Liver (tissue), 8 donors: ENCODE measurements at regions not wholly inside any gene's neighbourhood (a gene's known extent, or its start where the extent isn't known, plus 50 kb on each side); places are given as distances from the start of the nearest gene placed in this dataset.

Source experiments
- DNase-seq: peaks from one replicate; pipeline ENCODE4 v3.0.0-alpha.2; 2017; ENCODE audit warnings: low spot score
- H3K27ac ChIP-seq, 2 donors: one replicate each; pipeline ENCODE4 v1.7.0; 2013; ENCODE audit warnings: inconsistent platforms in 2 of 2, low read length in 2 of 2, control low read depth in 1 of 2, low read depth in 1 of 2, mild to moderate bottlenecking in 1 of 2
- H3K27me3 ChIP-seq, 4 donors: one replicate each; pipeline versions ENCODE4 v1.6.1 to v1.7.0; 2013; ENCODE audit warnings: low read length in 3 of 4, inconsistent platforms in 1 of 4, mild to moderate bottlenecking in 1 of 4, moderate library complexity in 1 of 4; ENCODE audit not compliant: control insufficient read depth in 4 of 4, insufficient read depth in 4 of 4
- H3K36me3 ChIP-seq, 4 donors: one replicate each; pipeline versions ENCODE4 v1.6.1 to v1.7.0; 2013; ENCODE audit warnings: low read length in 3 of 4, mild to moderate bottlenecking in 3 of 4, low read depth in 1 of 4, moderate library complexity in 1 of 4; ENCODE audit not compliant: control insufficient read depth in 4 of 4, insufficient read depth in 3 of 4
- H3K4me1 ChIP-seq, 4 donors: one replicate each; pipeline versions ENCODE4 v1.6.1 to v1.7.0; 2013; ENCODE audit warnings: low read length in 3 of 4, mild to moderate bottlenecking in 3 of 4, moderate library complexity in 1 of 4; ENCODE audit not compliant: control insufficient read depth in 4 of 4, insufficient read depth in 4 of 4
- H3K4me3 ChIP-seq, 3 donors: one replicate each; pipeline versions ENCODE4 v1.6.1 to v1.7.0; 2013; ENCODE audit warnings: low read length in 3 of 3, control low read depth in 1 of 3, low read depth in 1 of 3, mild to moderate bottlenecking in 1 of 3
- H3K9ac ChIP-seq, 2 donors: one replicate each; pipeline ENCODE4 v1.7.0; 2013; ENCODE audit warnings: low read length in 2 of 2, mild to moderate bottlenecking in 2 of 2, moderate library complexity in 2 of 2, control low read depth in 1 of 2, low read depth in 1 of 2
- H3K9me3 ChIP-seq, 4 donors: one replicate each; pipeline versions ENCODE4 v1.6.1 to v1.7.0; 2013; ENCODE audit warnings: low read length in 3 of 4; ENCODE audit not compliant: control insufficient read depth in 4 of 4
- CTCF ChIP-seq: fragments of 150-350 bp; IDR thresholded peaks from 2 replicates; pipeline ENCODE4 v1.5.1; 2017; ENCODE audit warnings: improper control_type of control experiment, low read depth, low read length; ENCODE audit not compliant: missing input control
- EGR1 ChIP-seq, 2 donors: IDR thresholded peaks; 2 replicates each; pipeline ENCODE4 v1.6.1; 2016 to 2018; ENCODE audit warnings: antibody characterized with exemption in 2 of 2, low read depth in 2 of 2
- FOXA2 ChIP-seq: IDR thresholded peaks from 2 replicates; pipeline ENCODE4 v1.6.1; 2016; ENCODE audit warnings: antibody characterized with exemption
- HNF4A ChIP-seq, 2 donors: conservative IDR thresholded peaks; 2 replicates each; pipeline ENCODE4 v1.6.1; 2016; ENCODE audit warnings: antibody characterized with exemption in 2 of 2, mild to moderate bottlenecking in 2 of 2
- HNF4G ChIP-seq: IDR thresholded peaks from 2 replicates; pipeline ENCODE4 v1.6.1; 2016; ENCODE audit warnings: antibody characterized with exemption
- JUND ChIP-seq, 2 donors: IDR thresholded peaks; 2 replicates each; pipeline ENCODE4 v1.6.1; 2016; ENCODE audit warnings: antibody characterized with exemption in 2 of 2
- MAX ChIP-seq: IDR thresholded peaks from 2 replicates; pipeline ENCODE4 v1.6.1; 2016; ENCODE audit warnings: antibody characterized with exemption
- NR2F2 ChIP-seq: IDR thresholded peaks from 2 replicates; pipeline ENCODE4 v1.6.1; 2016; ENCODE audit warnings: antibody characterized with exemption
- RAD21 ChIP-seq, 2 donors: IDR thresholded peaks; 2 replicates each; pipeline ENCODE4 v1.6.1; 2016; ENCODE audit warnings: antibody characterized with exemption in 2 of 2, mild to moderate bottlenecking in 2 of 2
- REST ChIP-seq: IDR thresholded peaks from 2 replicates; pipeline ENCODE4 v1.6.1; 2016; ENCODE audit warnings: antibody characterized with exemption, mild to moderate bottlenecking
- RXRA ChIP-seq, 2 donors: IDR thresholded peaks; 2 replicates each; pipeline ENCODE4 v1.6.1; 2017 to 2018; ENCODE audit warnings: antibody characterized with exemption in 2 of 2, mild to moderate bottlenecking in 1 of 2
- SP1 ChIP-seq: IDR thresholded peaks from 2 replicates; pipeline ENCODE4 v1.6.1; 2018; ENCODE audit warnings: antibody characterized with exemption, mild to moderate bottlenecking
- TAF1 ChIP-seq: conservative IDR thresholded peaks from 2 replicates; pipeline ENCODE4 v1.6.1; 2016; ENCODE audit warnings: antibody characterized with exemption, mild to moderate bottlenecking
- ZBTB33 ChIP-seq: IDR thresholded peaks from 2 replicates; pipeline ENCODE4 v1.6.1; 2016; ENCODE audit warnings: antibody characterized with exemption
- WGBS: extraction: QIAGEN DNeasy Blood & Tissue Kit; methylation state at CpG from one replicate; pipeline ENCODE4 v1.1.7; 2013; 5-methylcytosine and 5-hydroxymethylcytosine counted together
- donor health status: healthy.
- donor health status: healthy.
- donor health status: healthy.
- donor health status: healthy.
- donor health status: healthy.

GRCh38 chr13:78152415-78152814, 233.8 kb upstream of the EDNRB start:
- Histone ChIP-seq H3K27me3 (no peaks in the 10 kb centered on the region), H3K9me3 (no peaks in the 10 kb centered on the region), H3K9ac (no peak overlapping the region), H3K27ac (no peak overlapping the region), H3K36me3 (no peaks in the 10 kb centered on the region), H3K4me3 (no peak overlapping the region), H3K4me1 (no peaks in the 10 kb centered on the region)
- DNase-seq = no peak
- TF ChIP-seq CTCF (no peak), MAX (no peak), RXRA (IDR thresholded peaks at IDR 0.05) (no peak), HNF4G (no peak), REST (no peak), FOXA2 (no peak), EGR1 (IDR thresholded peaks at IDR 0.05; ENCODE audit: low read depth in 2 of 2) (no peak), TAF1 (no peak), NR2F2 (no peak), ZBTB33 (no peak), HNF4A (conservative IDR thresholded peaks at IDR 0.05) (no peak), JUND (IDR thresholded peaks at IDR 0.05) (no peak), RAD21 (IDR thresholded peaks at IDR 0.05) (no peak)
- 95% methylated on average over 2 of the region's 2 CpGs for WGBS

GRCh38 chr13:78147905-78148304, 229.3 kb upstream of the EDNRB start:
- H3K9me3 ChIP-seq = no peaks in the 10 kb centered on the region

More at GRCh38 chr13:78147905-78148304, 229.3 kb upstream of the EDNRB start:
- no peaks in the 10 kb centered on the region for H3K36me3 ChIP-seq
- no peaks in the 10 kb centered on the region for H3K27me3 ChIP-seq
- no peak overlapping the region for H3K27ac ChIP-seq
- no peaks in the 10 kb centered on the region for H3K4me1 ChIP-seq
- H3K4me3 ChIP-seq = no peak overlapping the region
- TF ChIP-seq JUND (IDR thresholded peaks at IDR 0.05) (no peak), SP1 (no peak), HNF4G (no peak), RXRA (IDR thresholded peaks at IDR 0.05) (no peak), TAF1 (no peak), ZBTB33 (no peak)
- H3K9ac ChIP-seq = no peak overlapping the region
- DNase-seq = no peak
